GM19351 (cell line): ENCODE measurements at regions not wholly inside any gene's neighbourhood (a gene's known extent, or its start where the extent isn't known, plus 50 kb on each side); places are given as distances from the start of the nearest gene placed in this dataset.

Source experiments
- ATAC-seq: cut with Tn5 transposase; IDR thresholded peaks from one replicate; pipeline ENCODE4 v1.9.1; 2021; ENCODE audit warnings: mild to moderate bottlenecking, moderate library complexity; ENCODE audit not compliant: unreplicated experiment

GRCh38 chr2:39513641-39514094, 76.6 kb upstream of the MAP4K3 start:
- ATAC-seq: peak; percentile 87

DNA sequence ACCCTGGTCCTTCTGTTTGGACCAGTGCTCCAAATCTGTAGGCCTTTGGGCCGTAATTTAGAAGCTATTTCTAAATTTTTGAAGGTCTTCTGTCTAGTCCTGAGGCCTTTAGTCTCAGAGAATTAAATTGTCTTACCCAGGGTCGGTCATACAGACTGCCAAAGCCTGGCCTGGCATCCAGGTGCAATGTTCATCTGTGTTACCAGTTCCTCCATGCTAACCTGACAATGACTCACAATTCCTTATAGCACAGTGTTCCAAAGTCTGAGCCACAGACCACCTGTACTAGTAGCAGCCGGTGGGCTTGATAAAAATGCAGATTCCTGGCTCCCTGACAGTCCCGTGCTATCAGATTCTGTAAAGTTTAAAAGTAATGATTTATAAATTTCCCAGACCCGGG, 77.7 kb upstream of the MAP4K3 start:
- ATAC-seq: no peak

DNA sequence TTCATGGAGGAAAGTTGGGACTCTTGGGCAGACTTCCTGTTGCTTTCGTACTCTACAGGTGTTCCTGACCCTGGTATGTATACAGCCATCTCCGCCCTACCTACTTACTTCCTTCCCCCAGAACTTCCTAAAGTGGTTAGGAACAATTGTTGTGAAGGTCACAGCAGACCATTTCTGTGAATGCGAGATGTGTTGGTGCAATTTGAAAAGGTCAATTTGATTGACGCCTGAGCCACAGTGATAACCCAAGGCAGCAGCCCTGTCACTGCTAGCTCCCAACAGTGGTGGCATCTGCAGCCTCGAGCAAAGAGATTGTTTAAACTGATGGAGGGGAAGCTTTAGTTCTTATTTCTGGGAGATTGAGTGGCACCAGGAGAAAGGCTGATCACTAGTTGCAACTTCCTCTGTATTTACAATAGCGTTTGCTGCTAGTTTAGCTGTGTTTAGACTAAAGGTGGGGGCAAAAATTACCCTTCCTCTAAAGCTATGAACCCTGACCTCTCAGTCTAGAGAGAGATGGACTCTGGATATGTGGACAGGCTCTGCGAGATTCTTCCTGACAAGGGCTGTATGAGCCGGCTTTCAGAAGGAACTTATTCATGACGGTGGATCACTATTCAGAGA, 78.3 kb upstream of the MAP4K3 start:
- no peak for ATAC-seq

GRCh38 chr2:39515897-39516346, 78.8 kb upstream of the MAP4K3 start:
- ATAC-seq: no peak

GRCh38 chr2:39516347-39517101, 79.4 kb upstream of the MAP4K3 start:
- ATAC-seq: no peak

DNA sequence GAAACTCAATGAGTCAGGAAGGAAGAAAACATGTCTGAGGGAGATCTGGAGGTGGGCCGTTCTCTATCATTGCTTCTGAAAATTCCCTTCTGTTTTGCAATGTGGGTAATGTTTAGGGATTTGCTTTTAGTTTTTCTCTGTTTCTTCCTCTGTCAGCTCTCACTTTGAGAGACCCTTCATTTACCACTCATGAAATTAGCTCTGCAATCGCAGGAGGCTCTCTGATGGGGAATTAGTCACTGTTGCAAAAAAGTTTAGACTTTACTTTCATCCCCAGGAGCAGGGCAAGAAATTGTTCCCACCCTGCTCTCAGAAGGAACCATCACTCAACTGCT, 80.0 kb upstream of the MAP4K3 start:
- no peak for ATAC-seq

DNA sequence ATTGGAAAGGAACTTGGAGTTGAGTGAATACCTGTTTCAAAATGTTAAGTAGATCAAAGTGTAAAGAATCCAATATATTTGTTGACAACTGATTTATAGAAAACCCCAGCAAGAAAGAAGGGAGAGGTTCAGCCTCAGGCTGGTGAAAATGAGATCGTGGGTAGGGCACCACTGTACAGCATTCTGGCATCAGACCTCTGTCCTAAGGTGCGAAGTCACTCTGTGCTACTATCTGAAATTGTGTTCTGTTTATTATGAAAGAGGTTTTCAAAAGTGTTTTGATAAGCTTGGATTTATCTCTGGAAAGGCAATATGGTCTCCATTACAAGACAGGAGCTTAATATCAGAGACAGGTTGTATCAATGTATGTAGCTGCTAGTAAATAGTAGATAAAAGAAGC, 80.5 kb upstream of the MAP4K3 start:
- ATAC-seq: no peak

DNA sequence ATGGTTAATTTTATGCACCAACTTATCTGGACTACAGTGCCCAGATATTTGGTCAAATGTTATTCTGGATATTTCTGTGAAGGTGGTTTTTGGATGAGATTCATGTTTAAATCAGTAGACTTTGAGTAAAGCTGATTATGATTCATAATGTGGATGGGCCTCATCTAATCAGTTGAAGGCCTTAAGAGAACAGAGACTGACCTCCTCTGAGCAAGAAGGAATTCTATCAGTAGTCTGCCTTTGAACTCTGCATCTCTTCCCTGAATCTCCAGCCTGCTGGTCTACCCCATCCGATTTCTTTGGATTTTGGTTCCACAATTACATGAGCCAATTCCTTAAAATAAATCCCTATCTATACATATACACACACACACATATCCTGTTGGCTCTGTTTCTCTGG, 82.8 kb upstream of the MAP4K3 start:
- ATAC-seq: no peak

- no peak for ATAC-seq
These were observed 84.9 kb upstream of the MAP4K3 start for GRCh38 chr2:39521876-39522517.

- ATAC-seq: no peak
These were observed 85.4 kb upstream of the MAP4K3 start for GRCh38 chr2:39522518-39522877.

DNA sequence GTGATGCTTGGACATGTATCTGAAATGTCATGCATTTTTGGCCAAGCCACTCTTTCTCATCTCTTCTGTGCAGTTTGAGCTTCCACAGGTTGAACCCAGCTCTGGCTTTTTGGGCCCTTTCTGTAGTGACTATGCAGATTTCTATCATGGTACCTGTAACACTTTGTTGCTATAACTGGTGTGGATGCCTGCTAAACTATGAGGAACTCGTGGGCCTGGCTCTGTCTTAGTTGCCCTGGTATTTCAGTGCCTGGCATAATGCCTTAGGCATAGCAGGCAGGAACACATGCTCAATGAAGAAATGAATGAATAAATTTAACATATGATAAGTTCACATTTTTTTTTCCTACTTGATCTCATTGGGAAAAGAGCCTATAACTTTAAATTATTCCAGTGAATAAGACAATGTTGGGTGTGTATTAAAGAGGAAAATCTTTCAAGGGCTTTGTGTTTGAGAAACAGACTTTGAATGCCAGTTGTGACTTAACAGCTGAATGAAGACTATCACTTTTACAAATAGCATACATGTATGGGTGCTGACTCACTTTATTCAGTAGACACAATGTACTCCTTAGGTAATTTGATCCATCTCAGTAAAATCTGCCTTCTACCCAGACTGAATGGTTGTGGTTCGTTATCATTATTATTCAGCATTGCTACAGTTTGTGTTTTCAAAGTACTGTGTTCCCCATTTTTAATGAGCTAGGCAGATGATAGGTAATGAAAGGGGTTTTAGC, 86.4 kb upstream of the MAP4K3 start:
- no peak for ATAC-seq

GRCh38 chr2:39524061-39524460, 87.0 kb upstream of the MAP4K3 start:
- no peak for ATAC-seq

GRCh38 chr2:39524756-39525635, 87.9 kb upstream of the MAP4K3 start:
- ATAC-seq: no peak

GRCh38 chr2:39525636-39526412, 88.7 kb upstream of the MAP4K3 start:
- no peak for ATAC-seq

- no peak for ATAC-seq
These were observed 91.6 kb upstream of the MAP4K3 start for GRCh38 chr2:39528701-39529100.

- ATAC-seq: no peak
These were observed 92.8 kb upstream of the MAP4K3 start for GRCh38 chr2:39529836-39530235.

- ATAC-seq: no peak
These were observed 93.4 kb upstream of the MAP4K3 start for GRCh38 chr2:39530411-39530866.

DNA sequence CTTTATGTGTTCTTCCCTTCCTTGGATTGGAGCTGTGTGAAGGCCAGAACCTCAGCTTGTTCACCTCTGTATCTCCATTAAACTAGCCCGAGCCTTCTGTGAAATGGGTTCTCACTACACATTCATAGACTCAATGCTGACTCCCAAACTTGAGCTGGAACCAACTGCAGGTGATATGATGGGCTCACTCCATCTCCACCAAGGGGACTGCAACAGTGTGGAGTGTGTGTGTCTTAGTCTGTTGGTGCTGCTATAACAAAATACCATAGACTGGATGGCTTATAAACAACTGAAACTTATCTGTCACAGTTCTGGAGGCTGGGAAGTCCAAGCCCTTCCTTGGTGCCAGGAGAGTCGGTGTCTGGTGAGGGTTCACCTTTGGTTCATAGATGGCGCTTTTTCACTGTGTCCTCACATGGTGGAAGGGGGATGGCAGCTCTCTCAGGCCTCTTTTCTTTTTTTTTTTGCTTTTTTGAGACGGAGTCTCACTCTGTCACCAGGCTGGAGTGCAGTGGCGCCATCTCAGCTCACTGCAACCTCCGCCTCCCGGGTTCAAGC, 94.2 kb upstream of the MAP4K3 start:
- ATAC-seq: no peak

- ATAC-seq: no peak
These were observed 95.8 kb upstream of the MAP4K3 start for GRCh38 chr2:39532933-39533332.
